ENCODE measurements at regions not wholly inside any gene's neighbourhood (a gene's known extent, or its start where the extent isn't known, plus 50 kb on each side); places are given as distances from the start of the nearest gene placed in this dataset.
"Not testable (repeated sequence)": the region's sequence is repeated elsewhere in the genome, so short reads cannot be mapped to it uniquely, and the experiment has no call there.

DNA sequence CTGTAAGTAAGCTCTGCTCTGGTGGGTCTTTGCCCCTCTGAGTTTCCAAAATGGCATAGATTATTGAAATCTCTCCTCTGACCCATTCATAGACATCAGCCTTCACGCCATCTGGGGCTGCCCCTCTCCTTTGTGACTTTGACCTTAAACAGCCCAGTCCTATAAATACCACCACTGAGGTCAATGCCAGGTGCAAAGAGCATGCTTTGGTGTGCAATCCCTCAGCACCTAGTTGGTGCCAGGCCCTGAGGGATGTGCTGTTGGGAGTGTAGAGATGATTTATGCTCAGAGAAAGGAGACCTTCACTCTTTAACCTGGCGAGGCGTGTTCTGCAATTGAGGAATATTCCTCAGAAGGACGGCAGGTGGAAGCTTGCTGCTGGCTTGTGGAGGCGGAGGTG is 121.7 kb upstream of the TSHZ3 start:
- no peak overlapping the region for H3K27ac ChIP-seq
- WGBS, 2 donors (ENCODE audit: low coverage in 1 of 2) = 40 to 73% methylated on average over 1 to 5 of the region's 5 CpGs
- H3K27me3 ChIP-seq = no peaks in the 10 kb centered on the region
- H3K4me3 ChIP-seq = no peak overlapping the region
- in situ Hi-C loops (cut with MboI; ENCODE audit: low pct_ligation_motif_present in 1 of 4, low pct_unique_long_range_greater_than_20kb in 1 of 4, low sequenced_read_pairs in 3 of 4) (no loop called here), intact Hi-C loops (cut with DNase I; ENCODE audit: low total_unique reads) (no loop called here)
- no peaks in the 10 kb centered on the region for H3K9me3 ChIP-seq
- TF ChIP-seq EP300 (IDR thresholded peaks at IDR 0.05; ENCODE audit: low read depth) (no peak), POLR2AphosphoS5 (IDR thresholded peaks at IDR 0.05) (no peak), POLR2A (IDR thresholded peaks at IDR 0.05) (no peak)
- TF ChIP-seq, protein P1, sequence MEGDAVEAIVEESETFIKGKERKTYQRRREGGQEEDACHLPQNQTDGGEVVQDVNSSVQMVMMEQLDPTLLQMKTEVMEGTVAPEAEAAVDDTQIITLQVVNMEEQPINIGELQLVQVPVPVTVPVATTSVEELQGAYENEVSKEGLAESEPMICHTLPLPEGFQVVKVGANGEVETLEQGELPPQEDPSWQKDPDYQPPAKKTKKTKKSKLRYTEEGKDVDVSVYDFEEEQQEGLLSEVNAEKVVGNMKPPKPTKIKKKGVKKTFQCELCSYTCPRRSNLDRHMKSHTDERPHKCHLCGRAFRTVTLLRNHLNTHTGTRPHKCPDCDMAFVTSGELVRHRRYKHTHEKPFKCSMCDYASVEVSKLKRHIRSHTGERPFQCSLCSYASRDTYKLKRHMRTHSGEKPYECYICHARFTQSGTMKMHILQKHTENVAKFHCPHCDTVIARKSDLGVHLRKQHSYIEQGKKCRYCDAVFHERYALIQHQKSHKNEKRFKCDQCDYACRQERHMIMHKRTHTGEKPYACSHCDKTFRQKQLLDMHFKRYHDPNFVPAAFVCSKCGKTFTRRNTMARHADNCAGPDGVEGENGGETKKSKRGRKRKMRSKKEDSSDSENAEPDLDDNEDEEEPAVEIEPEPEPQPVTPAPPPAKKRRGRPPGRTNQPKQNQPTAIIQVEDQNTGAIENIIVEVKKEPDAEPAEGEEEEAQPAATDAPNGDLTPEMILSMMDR (IDR thresholded peaks at IDR 0.05) = no peak
- no peak for DNase-seq
- no peaks in the 10 kb centered on the region for H3K4me1 ChIP-seq
- no peaks in the 10 kb centered on the region for H3K36me3 ChIP-seq

DNA sequence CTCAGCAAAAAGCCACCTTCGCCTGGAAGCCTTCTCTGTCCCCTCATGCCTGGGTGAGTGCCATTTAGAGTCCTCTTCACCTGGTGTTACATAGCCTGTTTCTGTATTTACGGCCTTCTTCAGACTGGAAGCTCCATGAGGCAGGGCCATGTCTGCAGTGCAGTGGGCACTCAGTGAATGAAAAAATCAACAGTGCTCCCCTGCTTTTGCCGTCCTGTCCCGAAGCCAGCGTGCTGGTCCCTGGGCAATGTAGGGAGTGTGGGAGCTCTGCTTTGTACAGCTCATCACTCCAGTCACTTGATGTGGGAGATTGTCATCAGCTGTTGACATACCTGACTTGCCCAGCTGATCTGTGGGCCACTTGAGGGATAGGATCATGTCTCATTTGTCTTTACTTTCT is 129.0 kb upstream of the TSHZ3 start:
- intact Hi-C loops (cut with DNase I; ENCODE audit: low total_unique reads) (no loop called here), in situ Hi-C loops (cut with MboI; ENCODE audit: low pct_ligation_motif_present in 1 of 4, low pct_unique_long_range_greater_than_20kb in 1 of 4, low sequenced_read_pairs in 3 of 4) (no loop called here)
- TF ChIP-seq EP300 (IDR thresholded peaks at IDR 0.05; ENCODE audit: low read depth) (no peak), POLR2AphosphoS5 (IDR thresholded peaks at IDR 0.05) (no peak), POLR2A (IDR thresholded peaks at IDR 0.05) (no peak)
- TF ChIP-seq, protein P1 (IDR thresholded peaks at IDR 0.05) = no peak
- H3K4me1 ChIP-seq = no peaks in the 10 kb centered on the region
- no peak overlapping the region for H3K4me3 ChIP-seq
- DNase-seq = no peak
- 67 to 95% methylated on average over 1 to 5 of the region's 5 CpGs for WGBS, 2 donors (ENCODE audit: low coverage in 1 of 2)
- no peaks in the 10 kb centered on the region for H3K9me3 ChIP-seq
- no peaks in the 10 kb centered on the region for H3K36me3 ChIP-seq
- no peaks in the 10 kb centered on the region for H3K27me3 ChIP-seq
- H3K27ac ChIP-seq = no peak overlapping the region

DNA sequence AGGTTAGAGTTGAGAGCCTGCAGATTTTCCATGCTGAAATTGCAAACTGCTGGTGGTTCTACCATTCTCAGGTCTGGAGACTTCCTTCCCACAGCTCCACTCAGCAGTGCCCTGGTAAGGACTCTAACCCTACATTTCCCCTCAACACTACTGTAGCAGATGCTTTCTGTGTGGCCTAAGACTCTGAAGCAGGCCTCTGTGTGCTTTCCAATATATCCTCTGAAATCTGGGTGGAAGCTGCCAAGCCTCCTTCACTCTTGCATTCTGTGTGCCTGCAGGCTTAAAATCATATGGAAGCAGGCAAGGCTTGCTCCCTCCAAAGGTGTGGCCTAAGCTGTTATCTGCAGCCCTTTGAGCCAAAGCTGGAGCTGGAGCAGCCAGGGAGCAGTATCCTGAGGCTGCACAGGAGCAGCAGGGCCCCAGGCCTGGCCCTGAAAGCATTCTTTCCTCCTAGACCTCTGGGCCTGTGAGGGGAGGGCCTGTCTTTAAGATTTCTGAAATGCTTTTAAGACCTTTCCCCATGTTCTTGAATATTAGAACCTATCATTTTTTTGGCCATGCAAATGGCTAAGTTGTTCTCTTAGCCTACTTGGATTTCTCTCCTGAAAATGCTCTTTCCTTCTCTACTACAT is 134.1 kb upstream of the TSHZ3 start:
- no peak for DNase-seq
- H3K27me3 ChIP-seq = no peaks in the 10 kb centered on the region
- no peak overlapping the region for H3K27ac ChIP-seq
- H3K4me3 ChIP-seq = no peak overlapping the region
- TF ChIP-seq POLR2A (IDR thresholded peaks at IDR 0.05) (no peak), EP300 (IDR thresholded peaks at IDR 0.05; ENCODE audit: low read depth) (no peak), POLR2AphosphoS5 (IDR thresholded peaks at IDR 0.05) (no peak)
- H3K4me1 ChIP-seq = no peaks in the 10 kb centered on the region
- in situ Hi-C loops (cut with MboI; ENCODE audit: low pct_ligation_motif_present in 1 of 4, low pct_unique_long_range_greater_than_20kb in 1 of 4, low sequenced_read_pairs in 3 of 4) (no loop called here), intact Hi-C loops (cut with DNase I; ENCODE audit: low total_unique reads) (no loop called here)
- no peaks in the 10 kb centered on the region for H3K9me3 ChIP-seq
- no peaks in the 10 kb centered on the region for H3K36me3 ChIP-seq

DNA sequence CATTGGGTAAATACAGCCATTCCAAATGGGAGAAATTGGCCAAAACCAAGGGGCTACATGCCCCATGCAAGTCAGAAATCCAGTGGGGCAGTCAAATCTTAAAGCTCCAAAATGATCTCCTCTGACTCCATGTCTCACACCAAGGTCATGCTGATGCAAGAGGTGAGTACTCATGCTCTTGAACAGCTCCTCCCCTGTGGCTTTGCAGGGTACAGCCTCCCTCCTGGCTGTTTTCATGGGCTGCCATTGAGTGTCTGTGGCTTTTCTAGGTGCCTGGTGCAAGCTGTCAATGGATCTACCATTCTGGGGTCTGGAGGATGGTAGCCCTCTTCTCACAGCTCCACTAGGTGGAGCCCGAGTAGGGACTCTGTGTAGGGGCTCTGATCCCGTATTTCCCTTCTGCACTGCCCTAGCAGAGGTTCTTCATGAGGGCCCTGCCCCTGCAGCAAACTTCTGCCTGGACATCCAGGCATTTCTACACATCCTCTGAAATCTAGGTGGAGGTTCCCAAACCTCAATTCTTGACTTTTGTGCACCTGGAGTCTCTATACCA is 135.7 kb upstream of the TSHZ3 start:
- H3K4me1 ChIP-seq; H3K36me3 ChIP-seq; H3K27me3 ChIP-seq; in situ Hi-C loops (cut with MboI; ENCODE audit: low pct_ligation_motif_present in 1 of 4, low pct_unique_long_range_greater_than_20kb in 1 of 4, low sequenced_read_pairs in 3 of 4); intact Hi-C loops (cut with DNase I; ENCODE audit: low total_unique reads); DNase-seq; H3K27ac ChIP-seq; H3K4me3 ChIP-seq; H3K9me3 ChIP-seq: not testable (repeated sequence)
- 57% methylated on average over 2 of the region's 2 CpGs; no CpG with 5 or more reads in 1 of the 2 donors for WGBS, 2 donors (ENCODE audit: low coverage in 1 of 2)

DNA sequence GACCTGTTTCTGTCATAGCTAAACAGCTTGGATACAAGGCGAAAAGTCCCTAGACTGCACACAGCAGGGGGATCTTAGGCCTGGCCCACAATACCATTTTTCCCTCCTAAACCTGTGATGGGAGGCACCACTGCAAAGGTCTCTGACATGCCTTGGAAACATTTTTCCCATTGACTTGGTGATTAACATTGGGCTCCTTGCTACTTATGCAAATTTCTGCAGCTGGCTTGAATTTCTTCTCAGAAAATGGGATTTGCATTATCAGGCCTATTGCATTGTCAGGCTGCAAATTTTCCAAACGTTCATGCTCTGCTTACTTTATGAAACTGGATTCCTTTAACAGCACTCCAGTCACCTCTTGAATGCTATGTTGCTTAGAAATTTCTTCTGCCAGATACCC is 136.2 kb upstream of the TSHZ3 start:
- no peaks in the 10 kb centered on the region for H3K9me3 ChIP-seq
- DNase-seq = no peak
- intact Hi-C loops (cut with DNase I; ENCODE audit: low total_unique reads) (no loop called here), in situ Hi-C loops (cut with MboI; ENCODE audit: low pct_ligation_motif_present in 1 of 4, low pct_unique_long_range_greater_than_20kb in 1 of 4, low sequenced_read_pairs in 3 of 4) (no loop called here)
- no peaks in the 10 kb centered on the region for H3K4me1 ChIP-seq
- no peak overlapping the region for H3K4me3 ChIP-seq
- WGBS, 2 donors (ENCODE audit: low coverage in 1 of 2) = 38 to 39% methylated on average over 1 to 2 of the region's 2 CpGs
- H3K27ac ChIP-seq = no peak overlapping the region
- H3K36me3 ChIP-seq = no peaks in the 10 kb centered on the region
- TF ChIP-seq, protein P1 (IDR thresholded peaks at IDR 0.05) = no peak
- no peak for TF ChIP-seq POLR2AphosphoS5 (IDR thresholded peaks at IDR 0.05)
- TF ChIP-seq POLR2A (IDR thresholded peaks at IDR 0.05) = no peak
- no peak for TF ChIP-seq EP300 (IDR thresholded peaks at IDR 0.05; ENCODE audit: low read depth)
- H3K27me3 ChIP-seq = no peaks in the 10 kb centered on the region

Measured in transverse colon (tissue), 4 donors.